ENCODE measurements at regions not wholly inside any gene's neighbourhood (a gene's known extent, or its start where the extent isn't known, plus 50 kb on each side); places are given as distances from the start of the nearest gene placed in this dataset.

- peak overlapping the region; percentile 80 for H2AFZ ChIP-seq (ENCODE audit: low read depth, low read length)
Measured at GRCh38 chr2:132037527-132038178, 124.1 kb downstream of the ANKRD30BL start.

DNA sequence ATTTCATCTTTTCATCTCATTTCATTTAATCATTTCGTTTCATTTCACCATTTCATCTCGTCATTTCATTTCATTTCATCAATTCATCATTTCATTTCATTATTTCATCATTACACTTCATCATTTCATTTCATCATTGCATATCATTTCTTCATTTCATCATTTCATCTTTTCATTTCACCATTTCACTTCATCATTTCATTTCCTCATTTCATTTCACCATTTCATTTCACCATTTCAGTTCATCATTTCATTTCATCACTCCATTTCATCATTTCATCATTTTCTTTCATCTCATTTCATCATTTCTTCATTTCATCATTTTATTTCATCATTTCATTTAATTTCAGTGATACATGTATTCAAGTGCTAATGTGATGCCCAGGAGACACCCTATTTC is 127.1 kb downstream of the ANKRD30BL start:
- no peak overlapping the region for H2AFZ ChIP-seq (ENCODE audit: low read depth, low read length)
- H3K9me2 ChIP-seq (ENCODE audit: insufficient read depth, low read length), result no peaks in the 10 kb centered on the region
- TF ChIP-seq SMC3 (conservative IDR thresholded peaks at IDR 0.05; ENCODE audit: poor library complexity) (no peak), POLR2AphosphoS5 (IDR thresholded peaks at IDR 0.05) (no peak), EZH2 (IDR thresholded peaks at IDR 0.05; ENCODE audit: borderline replicate concordance, insufficient read depth, low read length, poor library complexity, severe bottlenecking) (no peak), TAF1 (IDR thresholded peaks at IDR 0.05; ENCODE audit: low read depth) (no peak), MXI1 (conservative IDR thresholded peaks at IDR 0.05; ENCODE audit: poor library complexity, severe bottlenecking) (no peak), EP300 (conservative IDR thresholded peaks at IDR 0.05; ENCODE audit: poor library complexity, severe bottlenecking) (no peak), RAD21 (conservative IDR thresholded peaks at IDR 0.05) (no peak)
- TF ChIP-seq, protein P1, sequence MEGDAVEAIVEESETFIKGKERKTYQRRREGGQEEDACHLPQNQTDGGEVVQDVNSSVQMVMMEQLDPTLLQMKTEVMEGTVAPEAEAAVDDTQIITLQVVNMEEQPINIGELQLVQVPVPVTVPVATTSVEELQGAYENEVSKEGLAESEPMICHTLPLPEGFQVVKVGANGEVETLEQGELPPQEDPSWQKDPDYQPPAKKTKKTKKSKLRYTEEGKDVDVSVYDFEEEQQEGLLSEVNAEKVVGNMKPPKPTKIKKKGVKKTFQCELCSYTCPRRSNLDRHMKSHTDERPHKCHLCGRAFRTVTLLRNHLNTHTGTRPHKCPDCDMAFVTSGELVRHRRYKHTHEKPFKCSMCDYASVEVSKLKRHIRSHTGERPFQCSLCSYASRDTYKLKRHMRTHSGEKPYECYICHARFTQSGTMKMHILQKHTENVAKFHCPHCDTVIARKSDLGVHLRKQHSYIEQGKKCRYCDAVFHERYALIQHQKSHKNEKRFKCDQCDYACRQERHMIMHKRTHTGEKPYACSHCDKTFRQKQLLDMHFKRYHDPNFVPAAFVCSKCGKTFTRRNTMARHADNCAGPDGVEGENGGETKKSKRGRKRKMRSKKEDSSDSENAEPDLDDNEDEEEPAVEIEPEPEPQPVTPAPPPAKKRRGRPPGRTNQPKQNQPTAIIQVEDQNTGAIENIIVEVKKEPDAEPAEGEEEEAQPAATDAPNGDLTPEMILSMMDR (IDR thresholded peaks at IDR 0.05; ENCODE audit: poor library complexity, severe bottlenecking), result no peak
- TF ChIP-seq, protein P2, sequence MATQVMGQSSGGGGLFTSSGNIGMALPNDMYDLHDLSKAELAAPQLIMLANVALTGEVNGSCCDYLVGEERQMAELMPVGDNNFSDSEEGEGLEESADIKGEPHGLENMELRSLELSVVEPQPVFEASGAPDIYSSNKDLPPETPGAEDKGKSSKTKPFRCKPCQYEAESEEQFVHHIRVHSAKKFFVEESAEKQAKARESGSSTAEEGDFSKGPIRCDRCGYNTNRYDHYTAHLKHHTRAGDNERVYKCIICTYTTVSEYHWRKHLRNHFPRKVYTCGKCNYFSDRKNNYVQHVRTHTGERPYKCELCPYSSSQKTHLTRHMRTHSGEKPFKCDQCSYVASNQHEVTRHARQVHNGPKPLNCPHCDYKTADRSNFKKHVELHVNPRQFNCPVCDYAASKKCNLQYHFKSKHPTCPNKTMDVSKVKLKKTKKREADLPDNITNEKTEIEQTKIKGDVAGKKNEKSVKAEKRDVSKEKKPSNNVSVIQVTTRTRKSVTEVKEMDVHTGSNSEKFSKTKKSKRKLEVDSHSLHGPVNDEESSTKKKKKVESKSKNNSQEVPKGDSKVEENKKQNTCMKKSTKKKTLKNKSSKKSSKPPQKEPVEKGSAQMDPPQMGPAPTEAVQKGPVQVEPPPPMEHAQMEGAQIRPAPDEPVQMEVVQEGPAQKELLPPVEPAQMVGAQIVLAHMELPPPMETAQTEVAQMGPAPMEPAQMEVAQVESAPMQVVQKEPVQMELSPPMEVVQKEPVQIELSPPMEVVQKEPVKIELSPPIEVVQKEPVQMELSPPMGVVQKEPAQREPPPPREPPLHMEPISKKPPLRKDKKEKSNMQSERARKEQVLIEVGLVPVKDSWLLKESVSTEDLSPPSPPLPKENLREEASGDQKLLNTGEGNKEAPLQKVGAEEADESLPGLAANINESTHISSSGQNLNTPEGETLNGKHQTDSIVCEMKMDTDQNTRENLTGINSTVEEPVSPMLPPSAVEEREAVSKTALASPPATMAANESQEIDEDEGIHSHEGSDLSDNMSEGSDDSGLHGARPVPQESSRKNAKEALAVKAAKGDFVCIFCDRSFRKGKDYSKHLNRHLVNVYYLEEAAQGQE (IDR thresholded peaks at IDR 0.05; ENCODE audit: borderline replicate concordance), result no peak
- no peak overlapping the region for H3K27ac ChIP-seq (ENCODE audit: low read length)
- no peaks in the 10 kb centered on the region for H3K36me3 ChIP-seq (ENCODE audit: insufficient read depth, low read length)
- H3K27me3 ChIP-seq (ENCODE audit: insufficient read depth, low read depth, low read length), result peaks cover 13% of the 10 kb centered on the region
- no peak overlapping the region for H3K4me2 ChIP-seq (ENCODE audit: low read length)
- H3K4me3 ChIP-seq (ENCODE audit: low read length), result no peak overlapping the region
- no peaks in the 10 kb centered on the region for H3K79me2 ChIP-seq (replicated peaks; ENCODE audit: insufficient read depth, low read length)
- no peaks in the 10 kb centered on the region for H4K20me1 ChIP-seq (ENCODE audit: insufficient read depth)
- no peaks in the 10 kb centered on the region for H3K9me3 ChIP-seq (ENCODE audit: low read length)
- no peak overlapping the region for H3K9ac ChIP-seq (ENCODE audit: low read length)
- no peaks in the 10 kb centered on the region for H3F3A ChIP-seq (ENCODE audit: insufficient read depth, low read length, poor library complexity, severe bottlenecking)

More at GRCh38 chr2:132037527-132038178, 124.1 kb downstream of the ANKRD30BL start:
- Histone ChIP-seq H3K9me3 (ENCODE audit: low read length) (no peaks in the 10 kb centered on the region), H3K4me3 (ENCODE audit: low read length) (peak overlapping the region; percentile 75), H3K27me3 (ENCODE audit: insufficient read depth, low read depth, low read length) (peaks cover 17% of the 10 kb centered on the region), H3K27ac (ENCODE audit: low read length) (no peak overlapping the region), H3K36me3 (ENCODE audit: insufficient read depth, low read length) (no peaks in the 10 kb centered on the region), H3K9ac (ENCODE audit: low read length) (peak overlapping the region; percentile 61), H3F3A (ENCODE audit: insufficient read depth, low read length, poor library complexity, severe bottlenecking) (no peaks in the 10 kb centered on the region), H4K20me1 (ENCODE audit: insufficient read depth) (no peaks in the 10 kb centered on the region), H3K4me2 (ENCODE audit: low read length) (no peak overlapping the region), H3K79me2 (replicated peaks; ENCODE audit: insufficient read depth, low read length) (no peaks in the 10 kb centered on the region), H3K9me2 (ENCODE audit: insufficient read depth, low read length) (no peaks in the 10 kb centered on the region)
- TF ChIP-seq, protein P2 (IDR thresholded peaks at IDR 0.05; ENCODE audit: borderline replicate concordance), result no peak
- TF ChIP-seq RAD21 (conservative IDR thresholded peaks at IDR 0.05) (no peak), TAF1 (IDR thresholded peaks at IDR 0.05; ENCODE audit: low read depth) (no peak), EZH2 (IDR thresholded peaks at IDR 0.05; ENCODE audit: borderline replicate concordance, insufficient read depth, low read length, poor library complexity, severe bottlenecking) (no peak), EP300 (conservative IDR thresholded peaks at IDR 0.05; ENCODE audit: poor library complexity, severe bottlenecking) (no peak), MXI1 (conservative IDR thresholded peaks at IDR 0.05; ENCODE audit: poor library complexity, severe bottlenecking) (no peak), POLR2AphosphoS5 (IDR thresholded peaks at IDR 0.05) (no peak), SMC3 (conservative IDR thresholded peaks at IDR 0.05; ENCODE audit: poor library complexity) (no peak)
- TF ChIP-seq, protein P1 (IDR thresholded peaks at IDR 0.05; ENCODE audit: poor library complexity, severe bottlenecking), result no peak

Data from neural cell (in vitro differentiated cells).